ENCODE measurements at regions not wholly inside any gene's neighbourhood (a gene's known extent, or its start where the extent isn't known, plus 50 kb on each side); places are given as distances from the start of the nearest gene placed in this dataset.

DNA sequence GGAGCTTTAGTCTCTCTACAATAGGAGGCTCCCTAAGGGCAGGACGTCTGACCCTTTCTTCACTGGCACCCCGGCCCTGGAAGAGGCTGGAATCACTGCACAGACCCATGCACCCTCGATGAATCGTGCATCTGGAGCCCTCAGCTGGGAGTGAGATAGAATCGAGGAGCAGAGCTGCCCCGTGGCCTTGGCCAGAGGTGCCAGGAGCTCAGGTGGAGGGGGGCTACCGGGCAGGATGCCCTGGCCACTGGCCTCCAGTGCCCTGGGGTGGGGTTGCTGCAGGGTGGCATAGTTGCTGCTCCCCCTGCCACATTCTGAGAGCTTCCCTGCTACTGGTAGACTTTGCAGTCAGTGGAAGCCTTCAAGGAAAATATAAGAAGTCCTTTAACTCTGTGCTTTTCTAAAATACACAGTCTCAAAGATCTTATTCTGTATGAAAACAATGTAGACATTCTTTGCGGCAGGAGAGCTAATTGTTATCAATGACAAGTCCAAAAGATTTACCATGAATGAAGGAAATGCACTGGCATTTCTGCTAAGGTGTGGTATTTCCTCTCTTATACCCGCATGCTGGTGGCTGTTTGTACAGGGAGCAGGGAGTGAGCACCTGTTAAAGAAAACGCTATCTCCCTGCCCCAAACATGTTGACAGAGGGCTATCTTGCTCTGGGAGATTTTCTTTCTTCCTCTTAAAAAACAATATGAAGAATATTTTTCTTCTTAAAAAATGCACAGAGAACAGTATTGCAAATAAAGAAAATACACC, 122.8 kb downstream of the C6orf118 start:
- TF ChIP-seq, protein P1, sequence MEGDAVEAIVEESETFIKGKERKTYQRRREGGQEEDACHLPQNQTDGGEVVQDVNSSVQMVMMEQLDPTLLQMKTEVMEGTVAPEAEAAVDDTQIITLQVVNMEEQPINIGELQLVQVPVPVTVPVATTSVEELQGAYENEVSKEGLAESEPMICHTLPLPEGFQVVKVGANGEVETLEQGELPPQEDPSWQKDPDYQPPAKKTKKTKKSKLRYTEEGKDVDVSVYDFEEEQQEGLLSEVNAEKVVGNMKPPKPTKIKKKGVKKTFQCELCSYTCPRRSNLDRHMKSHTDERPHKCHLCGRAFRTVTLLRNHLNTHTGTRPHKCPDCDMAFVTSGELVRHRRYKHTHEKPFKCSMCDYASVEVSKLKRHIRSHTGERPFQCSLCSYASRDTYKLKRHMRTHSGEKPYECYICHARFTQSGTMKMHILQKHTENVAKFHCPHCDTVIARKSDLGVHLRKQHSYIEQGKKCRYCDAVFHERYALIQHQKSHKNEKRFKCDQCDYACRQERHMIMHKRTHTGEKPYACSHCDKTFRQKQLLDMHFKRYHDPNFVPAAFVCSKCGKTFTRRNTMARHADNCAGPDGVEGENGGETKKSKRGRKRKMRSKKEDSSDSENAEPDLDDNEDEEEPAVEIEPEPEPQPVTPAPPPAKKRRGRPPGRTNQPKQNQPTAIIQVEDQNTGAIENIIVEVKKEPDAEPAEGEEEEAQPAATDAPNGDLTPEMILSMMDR (conservative IDR thresholded peaks at IDR 0.05) = no peak
- H3K23ac ChIP-seq (ENCODE audit: insufficient read length, low read depth, low read length) = no peak overlapping the region
- no peak overlapping the region for H3K18ac ChIP-seq (ENCODE audit: insufficient read length, low read depth, low read length)
- no peaks in the 10 kb centered on the region for H3K4me1 Mint-ChIP-seq
- no peak overlapping the region for H3K4ac ChIP-seq (ENCODE audit: low read depth, low read length)
- H2AK5ac ChIP-seq (ENCODE audit: insufficient read length, low read length) = no peak overlapping the region
- H4K20me1 ChIP-seq (ENCODE audit: control insufficient read depth, insufficient read depth, insufficient read length) = no peaks in the 10 kb centered on the region
- H3K4me1 ChIP-seq (ENCODE audit: insufficient read depth, low read length) = no peaks in the 10 kb centered on the region
- H3K79me1 ChIP-seq (ENCODE audit: insufficient read depth, low read depth, low read length, poor library complexity, severe bottlenecking) = no peaks in the 10 kb centered on the region
- no peak overlapping the region for H2BK12ac ChIP-seq (ENCODE audit: insufficient read length, low read depth, low read length)
- H3K9me3 ChIP-seq (ENCODE audit: control insufficient read depth, low read depth, low read length) = no peaks in the 10 kb centered on the region
- no peak overlapping the region for H2BK120ac ChIP-seq (ENCODE audit: low read depth, low read length, poor library complexity, severe bottlenecking)
- H3K9me3 Mint-ChIP-seq = peaks cover 12 to 17% of the 10 kb centered on the region in 2 experiments
- no peak overlapping the region for H3T11ph ChIP-seq (ENCODE audit: low read length)
- H2BK5ac ChIP-seq (ENCODE audit: insufficient read length, low read length) = no peak overlapping the region
- H4K5ac ChIP-seq (ENCODE audit: insufficient read length, low read depth, low read length) = no peak overlapping the region
- no peak overlapping the region for H2BK20ac ChIP-seq (ENCODE audit: low read depth, low read length, poor library complexity, severe bottlenecking)
- no peak for DNase-seq
- H3K27me3 ChIP-seq (ENCODE audit: insufficient read depth, low read length) = no peaks in the 10 kb centered on the region
- H3K56ac ChIP-seq (ENCODE audit: insufficient read length, low read depth, low read length) = no peak overlapping the region
- H3K36me3 Mint-ChIP-seq (ENCODE audit: insufficient read depth in 1 of 3, low read depth in 3 of 3) = peaks cover 4 to 7% (median 6%) of the 10 kb centered on the region in 3 experiments; a peak in 3 of 7 replicates
- H3K4me3 Mint-ChIP-seq = no peak overlapping the region
- no CpG with 5 or more reads among the region's 10 CpGs for WGBS (ENCODE audit: extremely low coverage, insufficient read length, low lambda C conversion rate)
- H3K4me2 ChIP-seq (ENCODE audit: insufficient read depth, insufficient read length, low read length) = no peak overlapping the region
- no peak overlapping the region for H3K27ac ChIP-seq (ENCODE audit: insufficient read length, low read depth, low read length)
- no peak overlapping the region for H4K91ac ChIP-seq (ENCODE audit: insufficient read length, low read depth, low read length)
- H4K8ac ChIP-seq (replicated peaks; ENCODE audit: insufficient read length, low read depth, low read length) = no peak overlapping the region
- no peaks in the 10 kb centered on the region for H3K79me2 ChIP-seq (ENCODE audit: insufficient read depth, low read length)
- no peaks in the 10 kb centered on the region for H3K27me3 Mint-ChIP-seq (ENCODE audit: low read depth)
- H3K9ac ChIP-seq (ENCODE audit: extremely low read depth, insufficient read length, low read length) = no peak overlapping the region
- no peak overlapping the region for H2AFZ ChIP-seq (ENCODE audit: low read length)
- H2BK15ac ChIP-seq (ENCODE audit: low read depth, low read length) = no peak overlapping the region
- no peak overlapping the region for H3K27ac Mint-ChIP-seq
- no peak overlapping the region for H3K14ac ChIP-seq (ENCODE audit: insufficient read depth, low read length)
- H3K23me2 ChIP-seq (ENCODE audit: insufficient read length, low read depth, low read length, poor library complexity, severe bottlenecking) = no peaks in the 10 kb centered on the region

Measured in H9 (cell line).